Prostate gland (tissue), 2 donors: ENCODE measurements at regions not wholly inside any gene's neighbourhood (a gene's known extent, or its start where the extent isn't known, plus 50 kb on each side); places are given as distances from the start of the nearest gene placed in this dataset.

Experiments used
- DNase-seq: peaks from one replicate; pipeline ENCODE4 v3.0.0-alpha.2; 2019; ENCODE audit warnings: low spot score
- H3K27ac ChIP-seq, 2 donors: fragments of 200-600 bp; sonication (generic); 2 replicates each; pipeline ENCODE4 v1.5.1; 2017 to 2019
- H3K27me3 ChIP-seq: fragments of 200-600 bp; sonication (generic); replicated peaks from 2 replicates; pipeline ENCODE4 v1.5.1; 2019; ENCODE audit not compliant: insufficient read depth
- H3K36me3 ChIP-seq, 2 donors: fragments of 200-600 bp; sonication (generic); 1 replicate in 1 of 2; 2 replicates in 1 of 2; pipeline versions ENCODE4 v1.5.1 to v1.8.1; 2017 to 2019
- H3K4me1 ChIP-seq: fragments of 200-600 bp; sonication (generic); replicated peaks from 2 replicates; pipeline ENCODE4 v1.5.1; 2019
- H3K4me3 ChIP-seq, 2 donors: fragments of 200-600 bp; sonication (generic); 2 replicates each; pipeline ENCODE4 v1.5.1; 2017 to 2019
- H3K9me3 ChIP-seq: fragments of 200-600 bp; sonication (generic); 2 replicates; pipeline ENCODE4 v1.5.1; 2017
- CTCF ChIP-seq, 4 experiments: fragments of 200-600 bp in 2 of 4; fragments of 450-650 bp in 2 of 4; sonication (generic) in 2 of 4; IDR thresholded peaks; 1 replicate in 3 of 4; 2 replicates in 1 of 4; pipeline ENCODE4 v1.5.1; 2016 to 2019; ENCODE audit warnings: antibody characterized with exemption in 4 of 4, mild to moderate bottlenecking in 2 of 4, moderate library complexity in 2 of 4
- POLR2A ChIP-seq: fragments of 450-650 bp; IDR thresholded peaks from one replicate; pipeline ENCODE4 v1.6.1; 2016; ENCODE audit warnings: antibody characterized with exemption, mild to moderate bottlenecking
- POLR2AphosphoS5 ChIP-seq: sonication (generic); formaldehyde crosslinking; IDR thresholded peaks from one replicate; pipeline ENCODE4 v1.6.1; 2017; ENCODE audit warnings: antibody characterized with exemption
- WGBS: methylation state at CpG from one replicate; pipeline ENCODE4 v1.1.5; 2018; 5-methylcytosine and 5-hydroxymethylcytosine counted together
- intact Hi-C: fragments of 100-400 bp; cut with DNase I; formaldehyde crosslinking; loops from one replicate; pipeline ENCODE4 v1.14.2; 2022

DNA sequence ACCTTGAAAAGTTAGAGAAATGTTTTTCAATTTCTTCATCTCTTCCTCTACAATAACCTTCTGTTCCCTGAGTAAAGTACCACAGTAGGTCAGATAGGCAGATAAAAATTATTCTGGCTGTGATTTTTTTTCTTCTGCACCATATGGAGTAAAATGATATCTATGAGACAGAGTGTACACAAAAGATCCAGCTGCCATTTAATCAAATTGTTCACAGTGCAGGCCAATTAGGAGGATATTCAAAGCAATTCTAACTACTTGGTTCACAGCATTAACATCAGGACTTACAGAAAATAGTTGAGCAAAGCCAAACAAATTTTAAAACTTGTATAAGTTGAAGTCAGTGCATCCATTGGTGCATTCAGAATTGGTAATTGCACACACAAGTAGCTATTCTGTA is 147.9 kb upstream of the LUZP2 start:
- no peak for DNase-seq

DNA sequence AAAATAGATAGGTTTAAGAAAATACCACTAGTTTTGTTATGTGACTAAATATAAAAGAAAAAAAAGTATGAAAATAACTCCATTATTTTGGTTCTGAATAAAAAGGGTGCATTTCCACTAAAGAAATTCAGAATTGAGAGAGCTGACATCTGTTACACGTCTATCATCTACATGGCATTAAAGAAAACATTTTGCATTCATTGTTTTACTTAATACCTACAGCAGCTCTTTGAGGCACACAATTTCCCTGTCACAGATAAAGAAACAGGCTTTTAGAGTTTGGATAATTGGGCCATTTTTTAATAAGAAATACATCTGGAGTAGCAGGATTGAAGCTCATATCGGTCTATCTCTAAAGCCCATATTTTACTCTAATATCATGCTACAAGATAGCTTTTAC is 145.7 kb upstream of the LUZP2 start:
- Histone ChIP-seq H3K36me3 (no peaks in the 10 kb centered on the region), H3K9me3 (no peaks in the 10 kb centered on the region), H3K4me1 (no peaks in the 10 kb centered on the region), H3K27me3 (no peaks in the 10 kb centered on the region), H3K27ac (no peak overlapping the region), H3K4me3 (no peak overlapping the region)
- intact Hi-C loops = no loop called here
- TF ChIP-seq CTCF (IDR thresholded peaks at IDR 0.05) (no peak), POLR2AphosphoS5 (no peak), POLR2A (no peak)
- WGBS = 58% methylated on average over 2 of the region's 2 CpGs
- DNase-seq = no peak

More for the DNA sequence above, 147.9 kb upstream of the LUZP2 start:
- H3K27me3 ChIP-seq = no peaks in the 10 kb centered on the region
- no peaks in the 10 kb centered on the region for H3K4me1 ChIP-seq
- no peak for TF ChIP-seq POLR2A
- TF ChIP-seq POLR2AphosphoS5 = no peak
- no peak for TF ChIP-seq CTCF (IDR thresholded peaks at IDR 0.05)
- H3K4me3 ChIP-seq = no peak overlapping the region
- intact Hi-C loops = no loop called here
- no peaks in the 10 kb centered on the region for H3K36me3 ChIP-seq
- H3K27ac ChIP-seq = no peak overlapping the region
- no peaks in the 10 kb centered on the region for H3K9me3 ChIP-seq

GRCh38 chr11:24356501-24356900 is 140.4 kb upstream of the LUZP2 start:
- TF ChIP-seq POLR2AphosphoS5 (no peak), POLR2A (no peak), CTCF (IDR thresholded peaks at IDR 0.05) (no peak)

DNA sequence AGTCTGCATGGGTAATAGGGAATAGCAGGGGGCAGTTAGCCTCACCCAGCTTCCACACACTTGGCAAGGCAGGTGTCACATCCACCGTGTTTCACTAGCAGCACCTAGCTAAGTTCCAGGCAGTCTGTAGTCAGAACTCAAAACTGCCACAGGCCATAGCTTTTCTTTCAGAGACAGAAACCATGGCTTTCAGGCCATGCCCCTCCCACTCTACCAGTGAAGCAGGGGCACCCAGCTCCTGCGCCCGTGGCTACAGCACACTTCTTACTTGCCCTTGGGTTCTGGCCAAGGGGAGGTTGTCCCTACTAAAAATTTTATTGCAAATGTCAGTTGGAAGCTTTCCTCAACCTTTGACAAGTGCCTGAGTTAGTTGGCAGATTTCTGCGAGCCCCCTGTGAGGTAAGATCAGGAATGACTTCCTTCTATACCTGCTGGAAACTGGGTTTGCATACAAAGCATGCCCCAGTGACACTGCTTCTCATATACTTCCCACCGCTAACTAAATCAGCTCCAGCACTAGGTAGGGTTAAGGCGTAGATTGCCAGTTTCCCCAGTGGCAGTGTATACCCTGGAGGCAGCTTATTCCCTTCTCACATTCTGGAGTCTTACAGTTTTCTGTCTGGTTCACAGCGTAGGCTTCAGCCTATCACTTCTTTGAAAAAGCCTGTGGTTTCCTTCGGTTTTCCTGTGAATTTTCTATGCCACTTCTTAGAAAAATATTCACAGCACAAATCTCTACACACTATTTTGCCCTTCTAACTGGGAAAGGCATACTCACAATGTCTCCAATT is 139.0 kb upstream of the LUZP2 start:
- TF ChIP-seq CTCF (IDR thresholded peaks at IDR 0.05) = no peak
- no peak for TF ChIP-seq POLR2AphosphoS5
- no peak for TF ChIP-seq POLR2A
- Histone ChIP-seq H3K9me3 (no peaks in the 10 kb centered on the region), H3K27ac (no peak overlapping the region), H3K4me1 (no peaks in the 10 kb centered on the region), H3K36me3 (no peaks in the 10 kb centered on the region), H3K27me3 (no peaks in the 10 kb centered on the region), H3K4me3 (no peak overlapping the region)
- DNase-seq = no peak
- WGBS = 40% methylated on average over 8 of the region's 8 CpGs
- intact Hi-C loops = no loop called here

More at GRCh38 chr11:24356501-24356900, 140.4 kb upstream of the LUZP2 start:
- intact Hi-C loops = no loop called here
- Histone ChIP-seq H3K36me3 (no peaks in the 10 kb centered on the region), H3K4me3 (no peak overlapping the region), H3K9me3 (no peaks in the 10 kb centered on the region), H3K27ac (no peak overlapping the region), H3K4me1 (no peaks in the 10 kb centered on the region), H3K27me3 (no peaks in the 10 kb centered on the region)
- WGBS = 87% methylated on average over 3 of the region's 3 CpGs
- no peak for DNase-seq

DNA sequence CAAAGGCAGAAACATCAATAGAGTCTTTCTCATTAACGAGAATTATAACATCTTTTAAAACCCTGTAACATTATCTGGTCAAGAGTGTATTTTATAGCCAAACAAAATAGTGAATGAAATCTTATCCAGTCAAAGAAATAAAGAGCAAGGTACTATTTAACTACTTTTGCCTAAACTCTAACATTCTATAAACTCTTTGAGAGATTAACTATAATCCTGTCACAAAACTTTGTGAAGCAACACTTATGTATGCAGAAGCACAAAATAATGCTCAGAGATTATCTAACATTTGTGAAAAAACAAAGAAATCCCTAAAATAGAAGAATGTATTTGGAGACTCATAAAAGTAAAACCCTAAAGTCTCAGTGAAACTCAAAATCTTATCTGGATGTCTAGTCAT is 124.4 kb upstream of the LUZP2 start:
- H3K27ac ChIP-seq = no peak overlapping the region
- DNase-seq = no peak
- H3K27me3 ChIP-seq = no peaks in the 10 kb centered on the region
- H3K9me3 ChIP-seq = no peaks in the 10 kb centered on the region
- TF ChIP-seq CTCF (IDR thresholded peaks at IDR 0.05) (no peak), POLR2A (no peak), POLR2AphosphoS5 (no peak)
- no peak overlapping the region for H3K4me3 ChIP-seq
- H3K4me1 ChIP-seq = no peaks in the 10 kb centered on the region
- intact Hi-C loops = no loop called here
- no peaks in the 10 kb centered on the region for H3K36me3 ChIP-seq
- 21% methylated on average over 1 of the region's 1 CpG for WGBS
